Right ventricle myocardium inferior (tissue), 1 donor: ENCODE measurements at regions not wholly inside any gene's neighbourhood (a gene's known extent, or its start where the extent isn't known, plus 50 kb on each side); places are given as distances from the start of the nearest gene placed in this dataset.

Source experiments
- ATAC-seq: fragments of 200-7000 bp; cut with Tn5 transposase; one replicate; pipeline ENCODE4 v1.9.1; 2020; ENCODE audit warnings: mild to moderate bottlenecking, moderate library complexity
- DNase-seq: peaks from one replicate; pipeline ENCODE4 v3.0.0; 2021; ENCODE audit errors: missing footprints
- intact Hi-C: fragments of 100-400 bp; cut with DNase I; formaldehyde crosslinking; loops from one replicate; pipeline ENCODE4 v1.11.0; 2022
- donor health status: DM: no; HTN: yes; CAD: no; lungs with severe emphysema.

DNA sequence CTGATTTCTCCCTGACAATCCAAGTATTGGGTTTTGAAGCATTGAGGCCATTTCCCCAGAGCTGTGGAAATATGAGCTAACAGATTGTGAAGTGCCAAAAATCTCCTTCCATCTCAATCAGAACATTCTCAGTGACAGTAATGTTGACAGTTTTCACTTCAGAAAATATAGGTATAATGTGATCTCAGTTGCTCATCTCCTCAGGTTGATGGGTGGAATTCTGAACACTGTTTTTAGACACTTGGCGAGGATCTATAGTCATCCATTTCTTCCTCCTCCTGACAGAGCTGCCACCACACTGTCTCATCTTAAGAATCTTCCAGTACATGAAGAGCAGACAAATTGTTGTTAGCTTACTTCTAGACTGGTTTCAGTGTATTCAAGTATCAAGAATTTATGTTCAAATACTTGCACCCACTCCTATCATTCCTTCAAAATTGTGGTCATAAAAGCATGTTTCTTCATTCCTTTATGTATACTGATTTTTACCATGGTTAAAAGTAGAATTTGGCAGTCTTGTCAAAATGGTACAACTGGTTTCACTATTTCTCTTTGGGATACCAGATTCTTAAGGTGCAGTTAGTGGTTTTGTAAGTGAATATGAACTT is 199.7 kb upstream of the TLE4 start:
- ATAC-seq: no peak
- no peak for DNase-seq
- intact Hi-C loops: no loop called here

DNA sequence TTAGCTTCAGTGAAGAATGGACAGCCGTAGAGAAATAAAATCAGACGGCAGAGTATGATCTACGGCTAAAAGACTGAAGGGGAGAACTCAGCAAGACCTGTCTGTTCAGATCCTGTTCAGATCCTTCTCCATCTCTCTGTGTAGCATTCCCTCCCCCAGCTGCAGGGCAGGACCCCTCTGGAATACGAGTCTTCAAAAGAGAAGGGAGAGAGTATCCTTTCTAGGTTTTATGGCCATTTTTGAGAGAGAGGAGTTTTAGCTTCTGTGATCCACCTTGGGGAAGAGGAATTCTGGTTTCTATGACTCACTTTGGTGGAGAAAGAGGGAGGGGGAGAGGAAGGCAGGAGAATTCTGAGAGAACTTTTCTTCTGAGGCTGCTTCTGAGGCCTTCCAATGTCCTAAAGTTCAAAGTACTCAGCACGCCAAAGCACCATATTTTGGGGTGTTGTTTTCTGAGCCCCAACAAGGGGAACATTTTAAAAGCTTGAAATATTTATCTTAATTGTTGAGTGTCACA is 194.4 kb upstream of the TLE4 start:
- DNase-seq (no peak), ATAC-seq (no peak)
- intact Hi-C loops: no loop called here

DNA sequence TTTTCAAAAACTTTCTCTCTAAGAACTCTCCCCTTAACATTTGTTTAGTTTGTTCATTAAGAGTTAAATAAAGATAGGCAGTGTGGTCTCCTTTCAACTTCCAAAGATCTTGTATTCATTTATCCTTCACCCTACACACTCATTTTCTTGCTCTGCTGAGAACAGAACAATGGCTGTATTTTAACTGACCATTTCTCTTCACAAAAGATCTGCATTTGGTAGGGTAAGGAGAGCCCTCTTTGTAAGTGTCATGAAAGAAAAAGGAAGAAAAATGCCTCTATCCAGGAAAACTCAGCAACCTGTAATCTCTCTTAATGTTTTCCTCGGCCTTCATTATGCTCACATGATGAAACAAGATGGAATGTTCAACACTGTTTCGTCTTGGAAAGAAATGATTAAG is 193.7 kb upstream of the TLE4 start:
- intact Hi-C loops: no loop called here
- ATAC-seq (no peak), DNase-seq (no peak)

DNA sequence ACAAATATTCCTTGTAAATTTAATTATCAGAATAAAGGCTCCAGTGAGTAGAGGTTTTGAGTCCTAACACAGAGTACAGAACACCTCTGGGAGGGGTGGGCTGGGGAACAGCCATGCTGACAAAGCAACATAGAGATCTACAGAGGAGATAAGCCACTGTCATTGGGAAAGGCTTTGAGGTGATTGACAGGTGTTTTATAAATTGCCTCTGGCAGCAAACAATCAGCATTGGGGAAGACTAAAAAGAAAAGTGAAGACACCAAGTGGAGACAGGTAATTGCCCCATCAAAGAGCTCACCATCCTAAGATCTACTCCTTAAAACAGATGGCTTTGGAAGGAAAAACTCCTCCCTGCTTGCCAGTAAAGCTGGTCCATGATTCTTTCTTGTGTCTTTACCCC is 189.7 kb upstream of the TLE4 start:
- intact Hi-C loops: no loop called here
- ATAC-seq: no peak
- no peak for DNase-seq

DNA sequence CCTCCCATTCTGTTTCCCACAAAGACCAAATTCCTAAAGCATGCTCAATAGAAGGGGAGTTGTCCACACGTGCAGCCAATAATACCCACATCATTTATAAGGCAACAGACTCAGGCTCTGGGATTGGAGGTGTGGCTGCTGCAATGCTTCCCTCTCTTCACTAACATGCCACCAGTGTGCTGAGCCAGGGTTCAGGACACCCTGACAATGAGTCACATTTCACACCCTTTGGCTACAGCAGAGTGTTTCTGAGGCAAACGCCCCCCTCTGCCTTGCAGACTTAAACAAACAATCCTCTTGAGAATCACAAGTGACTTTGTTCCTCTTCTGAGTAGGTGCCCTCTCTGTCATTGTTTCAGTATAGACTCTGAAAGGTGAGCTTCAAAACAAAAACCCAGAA is 189.3 kb upstream of the TLE4 start:
- DNase-seq (no peak), ATAC-seq (no peak)
- intact Hi-C loops: no loop called here

DNA sequence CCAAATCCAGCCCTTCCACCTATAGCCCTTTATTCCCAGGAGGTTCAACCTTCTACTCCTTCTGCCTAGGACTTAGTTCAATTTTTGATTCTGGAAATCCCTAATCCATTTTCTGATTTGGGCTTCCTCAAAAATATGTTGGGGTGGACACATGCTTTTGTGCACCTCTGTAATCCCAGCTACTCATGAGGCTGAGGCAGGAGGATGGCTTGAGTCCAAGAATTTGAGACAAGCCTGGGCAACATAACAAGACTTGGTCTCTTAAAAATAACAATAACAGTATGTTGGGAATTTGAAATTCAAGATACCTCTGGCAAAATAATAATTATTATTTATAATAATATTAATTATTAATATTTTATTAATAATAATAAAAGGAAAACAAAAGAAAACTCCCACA is 188.7 kb upstream of the TLE4 start:
- intact Hi-C loops: no loop called here
- ATAC-seq (no peak), DNase-seq (no peak)

DNA sequence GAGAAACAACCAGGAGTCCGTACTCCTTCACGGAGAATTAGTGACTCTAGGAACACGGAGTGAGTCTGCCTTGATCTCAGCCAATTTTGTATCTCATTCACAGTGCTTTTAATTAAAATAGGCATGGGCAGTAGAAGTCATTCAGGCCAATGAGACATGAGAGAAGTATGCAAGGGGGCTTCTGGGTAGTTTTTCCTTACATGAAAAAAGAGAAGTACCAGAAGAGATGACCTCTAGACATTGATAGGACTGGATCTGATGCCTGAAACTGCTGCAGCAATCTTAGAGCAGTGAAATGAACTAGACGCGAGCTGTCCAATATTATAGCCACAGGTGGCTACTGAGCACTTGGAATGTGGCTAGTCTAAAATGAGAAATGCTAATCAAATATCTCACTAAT is 187.7 kb upstream of the TLE4 start:
- DNase-seq (no peak), ATAC-seq (no peak)
- intact Hi-C loops: no loop called here

DNA sequence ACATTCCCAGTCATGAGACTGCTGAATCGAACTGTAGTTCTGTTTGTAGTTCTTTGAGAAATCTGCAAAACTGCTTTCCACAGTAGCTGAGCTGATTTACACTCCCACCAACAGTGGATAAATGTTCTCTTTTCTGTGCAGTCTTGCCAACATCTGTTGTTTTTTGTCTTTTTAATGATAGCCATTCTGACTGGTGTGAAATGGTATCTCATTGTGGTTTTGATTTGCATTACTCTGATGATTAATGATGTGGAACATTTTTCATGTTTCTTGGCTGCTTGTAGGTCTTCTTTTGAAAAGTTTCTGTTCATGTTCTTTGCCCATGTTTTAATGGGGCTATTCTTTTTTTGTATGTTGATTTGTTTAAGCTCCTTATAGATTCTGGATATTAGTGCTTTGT is 187.3 kb upstream of the TLE4 start:
- intact Hi-C loops: no loop called here
- ATAC-seq (no peak), DNase-seq (no peak)

DNA sequence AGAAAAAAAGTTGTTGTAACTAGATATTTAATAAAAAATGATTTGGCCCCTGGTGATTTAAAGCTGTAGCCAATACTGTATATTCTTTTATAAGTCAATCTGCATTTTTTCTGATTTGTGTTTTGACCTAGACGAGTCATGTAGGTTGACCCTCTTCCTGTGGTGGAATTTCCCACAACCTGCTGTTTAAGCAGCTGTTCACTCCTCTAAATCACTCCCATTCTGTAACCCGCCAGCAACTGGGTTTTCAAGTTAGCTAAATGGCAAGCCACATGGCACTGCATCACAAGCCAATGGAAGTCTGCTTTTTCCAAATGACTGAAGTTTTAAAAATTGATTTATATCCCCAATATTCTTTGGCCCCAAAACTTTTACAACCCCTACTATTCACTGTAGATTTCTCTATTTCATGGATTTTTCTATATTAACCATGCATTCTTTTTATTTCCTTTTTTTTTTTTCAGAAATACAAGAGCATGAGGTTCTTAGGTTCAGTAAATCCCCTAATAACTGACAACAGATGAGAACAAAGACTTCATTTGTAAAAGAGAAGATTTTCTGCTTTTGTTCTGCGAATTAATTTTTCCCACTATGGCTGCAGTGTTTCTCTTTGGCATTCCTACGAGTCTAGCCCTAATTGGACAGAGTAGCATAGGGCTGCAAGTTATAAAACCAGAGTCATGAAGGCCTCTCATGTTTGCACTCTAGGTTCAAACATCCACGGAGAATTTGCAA is 184.5 kb upstream of the TLE4 start:
- no peak for DNase-seq
- intact Hi-C loops: no loop called here
- ATAC-seq: no peak

DNA sequence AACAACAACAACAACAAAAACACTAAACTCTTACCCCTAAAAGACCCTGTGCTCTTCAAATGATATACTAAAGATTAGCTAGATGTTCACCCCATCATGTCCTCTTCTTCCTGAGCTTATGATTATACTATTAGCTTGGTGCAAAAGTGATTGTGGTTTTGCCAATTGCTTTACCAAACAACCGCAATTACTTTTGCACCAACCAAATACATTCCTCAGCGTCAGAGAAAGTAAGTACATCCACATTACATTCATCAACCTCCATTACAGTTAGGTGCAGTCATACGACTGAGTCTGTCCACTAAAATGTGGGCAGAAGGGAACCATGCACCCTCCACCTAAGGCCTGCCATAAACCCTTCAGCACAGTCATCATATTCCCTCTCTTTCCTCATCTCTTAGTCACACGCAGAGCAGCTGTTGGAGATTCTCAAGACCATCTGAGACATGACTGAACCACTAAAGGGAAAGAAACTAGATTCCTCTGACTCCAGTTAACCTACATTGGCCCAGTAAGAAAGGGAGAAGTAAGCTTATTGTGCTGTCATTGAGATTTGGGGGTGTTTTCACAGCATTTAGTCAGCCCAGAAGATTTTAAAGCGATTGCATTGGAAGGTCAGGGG is 181.6 kb upstream of the TLE4 start:
- no peak for ATAC-seq
- DNase-seq: no peak
- intact Hi-C loops: no loop called here

DNA sequence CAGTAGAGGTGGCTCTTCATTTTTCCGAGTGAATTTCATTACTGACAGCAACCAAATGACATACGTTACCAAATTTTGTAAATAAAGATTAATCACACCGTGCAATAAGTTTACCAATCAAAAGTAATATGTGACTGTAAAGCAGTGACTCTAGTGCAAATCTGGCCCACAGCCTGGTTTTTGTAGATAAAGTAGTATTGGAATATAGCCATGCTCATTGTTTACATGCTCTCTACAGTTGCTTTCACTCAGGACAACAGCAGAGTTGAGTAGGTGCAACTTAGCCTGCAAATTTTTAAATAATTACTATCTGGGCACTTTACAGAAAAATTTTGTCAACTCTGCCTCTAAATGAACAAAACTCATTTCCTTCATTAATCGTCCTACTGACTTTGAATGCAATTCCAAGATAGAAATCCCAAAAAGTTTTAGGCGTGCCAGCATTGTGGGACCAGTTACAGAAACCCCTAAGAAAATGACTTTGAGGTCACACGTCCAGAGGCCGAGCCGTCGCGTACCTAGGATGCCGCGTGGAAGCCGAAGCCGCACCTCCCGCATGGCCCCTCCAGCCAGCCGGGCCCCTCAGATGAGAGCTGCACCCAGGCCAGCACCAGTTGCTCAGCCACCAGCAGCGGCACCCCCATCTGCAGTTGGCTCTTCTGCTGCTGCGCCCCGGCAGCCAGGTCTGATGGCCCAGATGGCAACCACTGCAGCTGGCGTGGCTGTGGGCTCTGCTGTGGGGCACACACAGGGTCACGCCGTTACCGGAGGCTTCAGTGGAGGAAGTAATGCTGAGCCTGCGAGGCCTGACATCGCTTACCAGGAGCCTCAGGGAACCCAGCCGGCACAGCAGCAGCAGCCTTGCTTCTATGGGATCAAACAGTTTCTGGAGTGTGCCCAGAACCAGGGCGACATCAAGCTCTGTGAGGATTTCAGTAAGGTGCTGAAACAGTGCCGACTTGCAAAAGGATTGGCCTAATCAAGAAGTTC is 180.7 kb upstream of the TLE4 start:
- intact Hi-C loops: no loop called here

DNA sequence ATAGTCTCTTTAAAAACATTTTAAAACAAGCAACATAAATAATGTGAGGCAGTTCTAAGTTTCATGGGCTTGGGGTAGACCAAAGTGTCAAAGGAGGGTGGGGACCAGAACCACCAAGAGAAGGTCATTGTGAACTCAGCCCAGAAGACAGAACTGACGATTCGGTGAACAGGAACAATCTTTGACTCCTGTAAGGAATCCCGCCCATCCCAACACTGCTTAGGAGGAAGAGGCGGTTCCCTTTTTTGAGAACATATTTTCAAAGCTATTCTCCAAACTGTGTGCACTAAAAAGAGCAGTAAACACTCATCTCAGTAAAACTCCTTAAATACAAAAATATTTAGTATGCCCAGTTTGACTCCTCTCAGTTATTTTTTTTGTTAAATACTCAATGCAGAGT is 176.5 kb upstream of the TLE4 start:
- ATAC-seq (no peak), DNase-seq (no peak)
- intact Hi-C loops: no loop called here

More for the DNA sequence above, 180.7 kb upstream of the TLE4 start:
- no peak for DNase-seq
- no peak for ATAC-seq

DNA sequence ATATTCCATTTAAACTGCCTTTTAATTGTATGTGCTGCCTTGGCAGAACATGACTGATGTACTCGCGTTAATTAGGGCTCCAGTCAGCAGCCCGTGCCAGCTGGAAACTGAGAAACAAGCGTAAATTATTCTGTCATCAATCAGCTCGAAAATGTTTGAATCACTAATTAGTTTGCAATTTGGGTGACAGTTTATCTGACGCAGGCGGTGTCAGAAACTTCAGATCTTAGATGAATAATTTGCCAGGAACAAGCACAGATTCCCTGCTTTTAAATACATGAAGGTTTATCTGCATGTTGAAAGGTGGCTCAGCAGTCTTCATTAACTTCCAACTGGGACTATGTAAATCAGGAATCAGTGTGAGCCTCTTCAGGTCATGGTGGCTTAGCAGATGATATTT is 176.0 kb upstream of the TLE4 start:
- ATAC-seq: no peak
- DNase-seq: no peak
- intact Hi-C loops: no loop called here

DNA sequence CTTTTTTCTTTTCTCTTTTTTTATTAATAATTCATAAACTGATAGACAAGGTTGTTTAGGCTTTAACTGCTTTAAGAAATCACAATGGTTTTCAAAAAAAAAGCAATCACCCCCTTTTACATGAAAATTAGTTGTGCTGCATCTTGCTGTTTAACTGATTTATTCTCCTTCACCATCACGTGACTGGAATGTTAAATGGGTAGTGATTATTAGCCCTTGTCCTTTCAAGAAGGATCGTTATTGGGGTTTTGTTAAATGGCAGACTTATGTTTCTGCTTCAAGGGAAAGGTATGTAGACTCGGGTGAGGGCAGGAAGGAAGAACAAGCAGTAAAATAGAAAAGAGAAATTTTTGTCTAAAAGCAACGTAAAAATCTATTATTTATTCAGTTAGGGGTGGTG is 175.6 kb upstream of the TLE4 start:
- intact Hi-C loops: no loop called here
- no peak for DNase-seq
- no peak for ATAC-seq

DNA sequence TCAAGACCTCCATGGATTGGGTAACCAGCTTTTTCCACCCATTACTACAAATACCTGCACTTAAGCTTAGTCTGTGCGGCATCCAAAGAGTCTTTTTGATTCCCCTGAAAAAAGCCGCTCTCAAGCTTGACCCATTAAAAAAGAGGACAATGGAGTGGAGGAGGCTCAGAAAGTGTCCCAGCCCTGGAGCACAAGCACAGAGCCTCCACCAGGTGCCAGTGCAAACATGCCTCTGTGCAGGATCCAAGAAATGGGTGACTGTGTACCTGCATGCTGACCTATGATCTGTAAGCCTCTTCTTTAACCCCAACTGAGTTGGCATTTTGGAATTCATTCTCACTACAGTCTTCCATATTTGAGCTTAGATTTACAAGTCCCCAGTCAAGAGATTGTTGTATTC is 168.3 kb upstream of the TLE4 start:
- ATAC-seq (no peak), DNase-seq (no peak)
- intact Hi-C loops: no loop called here

DNA sequence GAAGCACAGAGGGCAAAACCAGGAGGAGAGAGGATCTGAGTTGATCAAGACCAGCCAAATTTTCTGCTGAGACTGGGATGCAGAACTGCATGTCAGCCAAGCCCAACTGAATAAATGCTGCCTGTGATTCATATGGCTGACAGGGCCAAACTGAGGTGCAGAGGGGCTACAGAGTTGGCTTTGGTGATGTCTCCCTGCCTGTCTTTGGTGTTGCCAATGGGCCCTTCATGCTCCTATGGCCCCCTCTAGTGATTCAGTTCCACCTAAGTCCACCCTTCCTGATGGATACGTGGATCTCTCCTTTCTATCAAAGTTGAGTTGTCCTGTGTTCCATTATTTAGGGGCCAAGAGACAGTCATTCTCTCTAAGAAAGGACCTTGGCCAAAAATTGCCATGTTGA is 163.6 kb upstream of the TLE4 start:
- ATAC-seq (no peak), DNase-seq (no peak)
- intact Hi-C loops: no loop called here

DNA sequence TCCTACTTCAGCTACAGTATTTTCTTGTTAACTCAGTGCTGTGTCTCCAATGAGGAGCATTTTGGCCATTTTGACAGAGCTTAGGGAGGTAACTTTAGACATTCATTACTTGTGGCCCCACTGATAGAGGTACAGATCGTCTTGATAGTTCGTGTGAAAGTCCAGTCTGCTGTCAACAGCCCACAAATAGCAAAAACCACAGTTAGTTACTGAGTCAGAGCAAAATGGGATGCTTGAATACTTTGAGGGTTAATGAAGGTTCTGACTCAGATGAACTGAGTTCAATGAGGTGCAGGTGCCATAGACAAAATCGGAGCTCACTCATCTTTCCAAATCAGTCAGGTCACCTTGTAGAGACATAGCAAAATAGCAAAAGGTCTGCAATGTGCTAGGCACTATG is 163.1 kb upstream of the TLE4 start:
- DNase-seq: no peak
- intact Hi-C loops: no loop called here
- ATAC-seq: no peak

DNA sequence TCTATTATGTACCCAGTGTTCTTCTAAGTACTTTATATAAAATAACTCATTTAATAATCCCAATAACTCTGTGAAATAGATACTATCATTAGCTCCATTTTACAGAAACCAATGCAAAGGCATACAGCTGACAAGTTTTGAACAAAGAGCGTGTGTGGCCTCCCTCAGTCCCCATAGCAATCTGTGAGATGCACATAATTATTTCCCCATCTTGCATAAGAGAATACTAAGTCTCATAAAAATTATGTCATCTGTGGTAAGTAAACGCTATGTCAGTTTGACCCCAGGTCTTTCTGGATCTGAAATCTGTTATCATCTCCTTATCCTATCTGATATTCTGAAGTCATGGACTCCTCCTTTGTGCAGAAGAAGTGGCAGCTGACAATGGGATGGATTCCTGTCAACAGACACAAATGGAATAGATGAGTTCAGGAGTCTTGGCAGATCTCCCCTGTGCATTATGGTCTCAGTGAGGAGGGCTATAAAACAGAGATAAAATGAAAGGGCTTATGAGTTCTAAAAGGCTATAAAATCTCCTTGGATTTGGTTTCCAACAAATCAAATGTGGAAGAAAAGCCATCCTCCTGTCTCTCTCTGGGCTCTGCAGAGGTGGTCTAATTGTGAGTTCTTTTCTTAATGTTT is 162.5 kb upstream of the TLE4 start:
- ATAC-seq (no peak), DNase-seq (no peak)
- intact Hi-C loops: no loop called here

DNA sequence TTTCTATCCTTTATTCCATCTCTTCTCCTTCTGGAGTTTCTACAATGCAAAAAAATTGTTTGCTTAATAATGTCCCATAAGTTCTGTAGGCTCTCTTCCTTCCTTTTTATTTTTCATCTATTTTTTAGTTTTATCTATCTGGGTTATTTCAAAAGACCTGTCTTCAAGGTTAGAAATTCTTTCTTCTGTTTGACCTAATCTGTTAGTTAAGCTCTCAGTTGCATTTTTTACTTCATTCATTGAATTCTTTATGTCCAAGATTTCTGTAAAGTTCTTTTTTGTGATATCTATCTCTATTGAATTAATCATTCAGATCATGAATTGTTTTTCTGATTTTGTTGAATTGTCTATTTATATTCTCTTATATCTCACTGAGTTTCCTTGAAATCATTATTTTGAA is 145.9 kb upstream of the TLE4 start:
- intact Hi-C loops: no loop called here
- DNase-seq: no peak
- ATAC-seq: no peak
